Neural progenitor cell (in vitro differentiated cells): ENCODE measurements at regions not wholly inside any gene's neighbourhood (a gene's known extent, or its start where the extent isn't known, plus 50 kb on each side); places are given as distances from the start of the nearest gene placed in this dataset.

Source experiments
- DNase-seq: peaks from one replicate; pipeline ENCODE4 v3.0.0-alpha.2; 2016; ENCODE audit warnings: low spot score
- H2AFZ ChIP-seq: fragments of 200-600 bp; sonication (generic); replicated peaks from 2 replicates; pipeline ENCODE4 v1.6.1; 2016; ENCODE audit warnings: antibody characterized with exemption
- H3F3A ChIP-seq: fragments of 200-600 bp; sonication (generic); 2 replicates; pipeline ENCODE4 v1.6.1; 2016; ENCODE audit warnings: antibody characterized with exemption, low read depth
- H3K27ac ChIP-seq: fragments of 200-600 bp; sonication (generic); 2 replicates; pipeline ENCODE4 v1.5.1; 2016; ENCODE audit warnings: mild to moderate bottlenecking
- H3K27me3 ChIP-seq: fragments of 200-600 bp; sonication (generic); 2 replicates; pipeline ENCODE4 v1.6.1; 2016; ENCODE audit warnings: mild to moderate bottlenecking, moderate library complexity
- H3K36me3 ChIP-seq: fragments of 200-600 bp; sonication (generic); 2 replicates; pipeline ENCODE4 v1.5.1; 2016
- H3K4me1 ChIP-seq: fragments of 200-600 bp; sonication (generic); 2 replicates; pipeline ENCODE4 v1.6.1; 2016; ENCODE audit warnings: mixed run types
- H3K4me2 ChIP-seq: fragments of 200-600 bp; sonication (generic); 2 replicates; pipeline ENCODE4 v1.6.1; 2016
- H3K4me3 ChIP-seq: fragments of 200-600 bp; sonication (generic); 2 replicates; pipeline ENCODE4 v1.5.1; 2016
- H3K79me2 ChIP-seq: fragments of 200-600 bp; sonication (generic); 2 replicates; pipeline ENCODE4 v1.6.1; 2016; ENCODE audit warnings: low read depth
- H3K9ac ChIP-seq: fragments of 200-600 bp; sonication (generic); 2 replicates; pipeline ENCODE4 v1.6.1; 2016
- H3K9me3 ChIP-seq: fragments of 200-600 bp; sonication (generic); 2 replicates; pipeline ENCODE4 v1.5.1; 2016; ENCODE audit warnings: low read depth
- H4K20me1 ChIP-seq: fragments of 200-600 bp; sonication (generic); 2 replicates; pipeline ENCODE4 v1.6.1; 2016; ENCODE audit warnings: low read depth
- H3K27ac Mint-ChIP-seq: 3 replicates; pipeline ENCODE4 v1.8.0; 2021; ENCODE audit warnings: mixed read lengths
- H3K27me3 Mint-ChIP-seq: 2 replicates; pipeline ENCODE4 v1.8.0; 2022; ENCODE audit warnings: low read depth, mild to moderate bottlenecking, inconsistent platforms, moderate library complexity, mixed read lengths; ENCODE audit not compliant: insufficient read depth
- H3K36me3 Mint-ChIP-seq: 3 replicates; pipeline ENCODE4 v1.8.0; 2021; ENCODE audit warnings: mixed read lengths
- H3K4me1 Mint-ChIP-seq: 3 replicates; pipeline ENCODE4 v1.8.0; 2021; ENCODE audit warnings: mixed read lengths
- H3K4me3 Mint-ChIP-seq: 3 replicates; pipeline ENCODE4 v1.8.0; 2021; ENCODE audit warnings: mild to moderate bottlenecking, moderate library complexity, mixed read lengths
- H3K9me3 Mint-ChIP-seq: 3 replicates; pipeline ENCODE4 v1.8.0; 2020; ENCODE audit warnings: mixed read lengths
- EZH2 ChIP-seq: fragments of 200-600 bp; sonication (generic); IDR thresholded peaks from 2 replicates; pipeline ENCODE4 v1.6.1; 2017; ENCODE audit warnings: antibody characterized with exemption, mild to moderate bottlenecking, moderate library complexity
- EZH2phosphoT487 ChIP-seq: fragments of 200-600 bp; sonication (generic); IDR thresholded peaks from 2 replicates; pipeline ENCODE4 v1.6.1; 2017; ENCODE audit warnings: antibody characterized with exemption
- TF ChIP-seq, protein P1 (sequence below): fragments of 200-600 bp; sonication (generic); IDR thresholded peaks from 2 replicates; pipeline ENCODE4 v1.5.1; 2017; ENCODE audit warnings: antibody characterized with exemption, mild to moderate bottlenecking

DNA sequence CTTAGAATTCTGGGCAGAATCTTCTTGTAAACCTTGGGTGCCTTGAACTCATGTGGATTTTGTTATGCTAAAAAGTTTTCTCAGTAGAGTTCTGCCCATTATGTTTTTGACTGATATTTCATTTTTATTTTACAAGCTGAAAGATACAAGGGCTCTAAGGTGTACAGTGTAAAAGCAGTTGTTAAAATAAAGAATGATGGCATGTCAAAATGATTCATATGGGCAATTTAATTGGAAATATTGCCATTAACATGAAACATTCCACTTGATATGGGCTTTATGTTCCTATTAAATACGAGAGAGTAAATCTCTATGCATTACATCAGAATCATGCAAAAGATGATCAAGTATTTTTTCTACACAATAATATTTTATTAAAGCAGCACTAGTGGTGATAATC is 295.1 kb upstream of the ATP2B1 start:
- Histone ChIP-seq H3K9ac (no peak overlapping the region), H3K27me3 (no peaks in the 10 kb centered on the region), H3K27ac (no peak overlapping the region), H3K79me2 (no peaks in the 10 kb centered on the region), H3F3A (no peaks in the 10 kb centered on the region), H3K36me3 (no peaks in the 10 kb centered on the region), H4K20me1 (no peaks in the 10 kb centered on the region), H3K4me1 (peaks cover 11% of the 10 kb centered on the region), H2AFZ (no peak overlapping the region), H3K9me3 (no peaks in the 10 kb centered on the region), H3K4me2 (no peak overlapping the region), H3K4me3 (no peak overlapping the region)
- Mint-ChIP-seq H3K36me3 (no peaks in the 10 kb centered on the region), H3K9me3 (no peaks in the 10 kb centered on the region), H3K27ac (no peak overlapping the region), H3K4me1 (peaks cover 6% of the 10 kb centered on the region), H3K27me3 (no peaks in the 10 kb centered on the region), H3K4me3 (no peak overlapping the region)
- TF ChIP-seq, protein P1, sequence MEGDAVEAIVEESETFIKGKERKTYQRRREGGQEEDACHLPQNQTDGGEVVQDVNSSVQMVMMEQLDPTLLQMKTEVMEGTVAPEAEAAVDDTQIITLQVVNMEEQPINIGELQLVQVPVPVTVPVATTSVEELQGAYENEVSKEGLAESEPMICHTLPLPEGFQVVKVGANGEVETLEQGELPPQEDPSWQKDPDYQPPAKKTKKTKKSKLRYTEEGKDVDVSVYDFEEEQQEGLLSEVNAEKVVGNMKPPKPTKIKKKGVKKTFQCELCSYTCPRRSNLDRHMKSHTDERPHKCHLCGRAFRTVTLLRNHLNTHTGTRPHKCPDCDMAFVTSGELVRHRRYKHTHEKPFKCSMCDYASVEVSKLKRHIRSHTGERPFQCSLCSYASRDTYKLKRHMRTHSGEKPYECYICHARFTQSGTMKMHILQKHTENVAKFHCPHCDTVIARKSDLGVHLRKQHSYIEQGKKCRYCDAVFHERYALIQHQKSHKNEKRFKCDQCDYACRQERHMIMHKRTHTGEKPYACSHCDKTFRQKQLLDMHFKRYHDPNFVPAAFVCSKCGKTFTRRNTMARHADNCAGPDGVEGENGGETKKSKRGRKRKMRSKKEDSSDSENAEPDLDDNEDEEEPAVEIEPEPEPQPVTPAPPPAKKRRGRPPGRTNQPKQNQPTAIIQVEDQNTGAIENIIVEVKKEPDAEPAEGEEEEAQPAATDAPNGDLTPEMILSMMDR, result no peak
- TF ChIP-seq EZH2 (no peak), EZH2phosphoT487 (no peak)
- no peak for DNase-seq

DNA sequence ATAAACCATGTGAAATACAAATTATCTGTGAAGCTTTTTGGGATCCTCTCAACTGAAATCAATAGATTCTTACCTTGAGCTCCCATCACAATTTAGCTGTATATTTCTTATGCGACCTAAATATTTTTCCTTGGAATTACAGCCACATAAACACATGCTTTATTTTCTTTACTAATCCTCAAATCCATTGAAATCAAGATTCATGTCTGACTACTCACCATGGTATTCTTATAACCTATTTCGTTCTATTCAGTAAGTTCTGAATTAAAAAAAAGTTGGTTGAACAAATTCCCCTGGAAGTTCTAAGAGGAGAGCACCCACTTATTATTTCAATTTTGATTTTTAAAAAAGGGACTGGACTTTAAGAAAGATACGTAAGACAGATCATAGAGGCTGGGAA is 292.1 kb upstream of the ATP2B1 start:
- no peak for DNase-seq
- H3K9me3 ChIP-seq, result no peaks in the 10 kb centered on the region

DNA sequence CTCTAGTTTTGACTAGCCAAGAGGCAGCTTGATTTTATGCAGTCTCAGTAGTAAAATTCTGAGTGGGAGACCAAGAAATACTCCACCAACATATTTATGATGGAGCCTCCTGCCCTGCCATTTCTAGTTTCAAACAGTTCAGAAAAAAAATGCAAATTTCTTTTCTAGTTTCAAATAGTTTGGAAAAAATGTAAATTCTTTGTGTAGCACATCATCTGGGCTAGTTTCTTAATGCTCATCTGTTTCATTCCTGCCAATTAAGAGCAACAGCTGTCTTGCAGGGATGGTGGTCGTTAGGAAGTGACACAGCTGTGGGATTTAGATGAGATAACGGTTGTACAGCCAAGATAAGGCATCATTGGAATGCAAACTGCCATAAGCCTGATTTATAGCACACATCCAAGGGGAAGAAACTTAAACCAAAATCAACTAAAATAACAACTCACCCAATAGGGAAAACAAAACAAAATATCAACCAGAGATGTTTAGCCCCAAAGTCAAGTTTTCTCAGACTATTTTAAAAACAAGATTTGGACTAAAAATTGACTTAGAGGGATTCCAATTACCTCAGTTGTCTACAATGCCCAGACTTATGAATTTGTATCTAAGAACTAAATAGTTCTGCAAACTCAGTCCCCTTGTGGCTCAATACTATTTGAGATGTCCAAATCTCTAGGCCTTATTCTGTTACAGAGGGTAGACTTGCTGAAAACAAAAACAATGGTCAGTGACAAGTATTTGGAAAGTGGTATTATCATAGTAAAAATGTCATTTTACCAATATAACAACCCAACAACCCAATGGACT is 291.3 kb upstream of the ATP2B1 start:
- H3K4me1 ChIP-seq, result peaks cover 11% of the 10 kb centered on the region
- H3K36me3 Mint-ChIP-seq, result no peaks in the 10 kb centered on the region
- no peak for TF ChIP-seq EZH2
- TF ChIP-seq EZH2phosphoT487, result no peak
- TF ChIP-seq, protein P1, result no peak

More for the DNA sequence above, 292.1 kb upstream of the ATP2B1 start:
- Histone ChIP-seq H3K4me2 (no peak overlapping the region), H2AFZ (no peak overlapping the region), H4K20me1 (no peaks in the 10 kb centered on the region), H3K9ac (no peak overlapping the region), H3K4me1 (peaks cover 11% of the 10 kb centered on the region), H3F3A (no peaks in the 10 kb centered on the region), H3K27me3 (no peaks in the 10 kb centered on the region), H3K4me3 (no peak overlapping the region), H3K79me2 (no peaks in the 10 kb centered on the region), H3K36me3 (no peaks in the 10 kb centered on the region), H3K27ac (no peak overlapping the region)
- no peaks in the 10 kb centered on the region for H3K9me3 Mint-ChIP-seq
- no peaks in the 10 kb centered on the region for H3K36me3 Mint-ChIP-seq
- no peak overlapping the region for H3K27ac Mint-ChIP-seq
- no peaks in the 10 kb centered on the region for H3K27me3 Mint-ChIP-seq
- H3K4me1 Mint-ChIP-seq, result peaks cover 6% of the 10 kb centered on the region
- no peak overlapping the region for H3K4me3 Mint-ChIP-seq
- TF ChIP-seq EZH2phosphoT487 (no peak), EZH2 (no peak)
- TF ChIP-seq, protein P1, result no peak

More for the DNA sequence above, 291.3 kb upstream of the ATP2B1 start:
- no peaks in the 10 kb centered on the region for H3K27me3 ChIP-seq
- no peak overlapping the region for H3K4me2 ChIP-seq
- Mint-ChIP-seq H3K27me3 (no peaks in the 10 kb centered on the region), H3K9me3 (no peaks in the 10 kb centered on the region), H3K4me3 (no peak overlapping the region), H3K27ac (no peak overlapping the region), H3K4me1 (peaks cover 6% of the 10 kb centered on the region)
- H3K4me3 ChIP-seq, result no peak overlapping the region
- H4K20me1 ChIP-seq, result no peaks in the 10 kb centered on the region
- H2AFZ ChIP-seq, result no peak overlapping the region
- no peak overlapping the region for H3K27ac ChIP-seq
- no peaks in the 10 kb centered on the region for H3K9me3 ChIP-seq
- no peaks in the 10 kb centered on the region for H3K79me2 ChIP-seq
- no peaks in the 10 kb centered on the region for H3F3A ChIP-seq
- H3K9ac ChIP-seq, result no peak overlapping the region
- DNase-seq, result no peak
- H3K36me3 ChIP-seq, result no peaks in the 10 kb centered on the region
